Naive thymus-derived CD4-positive, alpha-beta T cell (primary cell): ENCODE measurements at regions not wholly inside any gene's neighbourhood (a gene's known extent, or its start where the extent isn't known, plus 50 kb on each side); places are given as distances from the start of the nearest gene placed in this dataset.
A peak's percentile ranks its signal among the peaks of the same experiment; 100 is the strongest.

Source experiments
- ATAC-seq: fragments of 150-1000 bp; cut with Tn5 transposase; 2 replicates; pipeline ENCODE4 v1.10.0; 2021; ENCODE audit warnings: mild to moderate bottlenecking, moderate library complexity
- CTCF ChIA-PET: fragments of 350-600 bp; sonication (Branson Sonifier 250); formaldehyde crosslinking; loops from one replicate; lab custom pipeline; 2021; ENCODE audit warnings: antibody characterized with exemption; lab: Charles Lee
- POLR2A ChIA-PET: fragments of 350-600 bp; sonication (Branson Sonifier 250); formaldehyde crosslinking; loops from one replicate; lab custom pipeline; 2021; ENCODE audit warnings: antibody characterized with exemption, inconsistent platforms; lab: Charles Lee
- DNase-seq, 9 donors: peaks; one replicate each; pipeline versions ENCODE4 v3.0.0 to v3.0.0-alpha.2; 2020 to 2022; ENCODE audit warnings: mixed read lengths in 1 of 9
- H3K27ac ChIP-seq: one replicate; pipeline ENCODE4 v1.7.0; 2013; ENCODE audit warnings: mild to moderate bottlenecking, low read depth, low read length, moderate library complexity
- H3K27me3 ChIP-seq, 2 donors: one replicate each; pipeline ENCODE4 v1.7.0; 2013; ENCODE audit warnings: low read length in 2 of 2, mild to moderate bottlenecking in 2 of 2, moderate library complexity in 2 of 2; ENCODE audit not compliant: control insufficient read depth in 2 of 2, insufficient read depth in 2 of 2
- H3K36me3 ChIP-seq, 3 experiments: 1 replicate in 2 of 3; 2 replicates in 1 of 3; pipeline ENCODE4 v1.7.0; 2013; ENCODE audit warnings: low read length in 3 of 3, mild to moderate bottlenecking in 3 of 3, moderate library complexity in 1 of 3; ENCODE audit not compliant: insufficient read depth in 3 of 3, control insufficient read depth in 2 of 3
- H3K4me1 ChIP-seq, 2 donors: one replicate each; pipeline ENCODE4 v1.7.0; 2013; ENCODE audit warnings: low read length in 2 of 2, mild to moderate bottlenecking in 2 of 2, moderate library complexity in 1 of 2; ENCODE audit not compliant: control insufficient read depth in 2 of 2, insufficient read depth in 2 of 2
- H3K4me3 ChIP-seq: 2 replicates; pipeline ENCODE4 v1.7.0; 2013; ENCODE audit warnings: mild to moderate bottlenecking, low read length
- H3K9me3 ChIP-seq, 3 experiments: 1 replicate in 2 of 3; 2 replicates in 1 of 3; pipeline ENCODE4 v1.7.0; 2013; ENCODE audit warnings: low read length in 3 of 3; ENCODE audit not compliant: control insufficient read depth in 2 of 3
- H3K27ac Mint-ChIP-seq, 9 donors: one replicate each; pipeline ENCODE4 v1.8.0; 2020 to 2022; ENCODE audit warnings: mixed read lengths in 9 of 9, mild to moderate bottlenecking in 8 of 9, moderate library complexity in 5 of 9, inconsistent platforms in 2 of 9
- H3K27me3 Mint-ChIP-seq, 5 donors: one replicate each; pipeline ENCODE4 v1.8.0; 2021 to 2022; ENCODE audit warnings: mixed read lengths in 5 of 5, mild to moderate bottlenecking in 1 of 5
- H3K36me3 Mint-ChIP-seq, 5 donors: one replicate each; pipeline ENCODE4 v1.8.0; 2020 to 2022; ENCODE audit warnings: mixed read lengths in 5 of 5, mild to moderate bottlenecking in 3 of 5, inconsistent platforms in 1 of 5
- H3K4me1 Mint-ChIP-seq, 7 donors: one replicate each; pipeline ENCODE4 v1.8.0; 2020 to 2022; ENCODE audit warnings: mixed read lengths in 7 of 7, mild to moderate bottlenecking in 3 of 7, inconsistent platforms in 1 of 7
- H3K4me3 Mint-ChIP-seq, 10 donors: one replicate each; pipeline ENCODE4 v1.8.0; 2020 to 2022; ENCODE audit warnings: mild to moderate bottlenecking in 10 of 10, mixed read lengths in 10 of 10, moderate library complexity in 6 of 10, inconsistent platforms in 2 of 10
- H3K9me3 Mint-ChIP-seq, 11 donors: one replicate each; pipeline ENCODE4 v1.8.0; 2020 to 2022; ENCODE audit warnings: mixed read lengths in 11 of 11, mild to moderate bottlenecking in 4 of 11, inconsistent platforms in 1 of 11, moderate library complexity in 1 of 11
- intact Hi-C, 2 donors: fragments of 100-400 bp; cut with micrococcal nuclease; formaldehyde crosslinking; loops; one replicate each; pipeline ENCODE4 v1.15.1; 2023

GRCh38 chrX:9164086-9164485, 130.2 kb upstream of the FAM9B start:
- ChIA-PET CTCF (no interaction called here), POLR2A (no interaction called here)
- Mint-ChIP-seq H3K36me3 (peaks cover 0 to 13% (median 3%) of the 10 kb centered on the region in 5 donors), H3K4me1 (peaks cover 0 to 39% (median 16%) of the 10 kb centered on the region in 7 donors), H3K4me3 (no peak overlapping the region), H3K27me3 (no peaks in the 10 kb centered on the region), H3K27ac (peak overlapping the region in 3 of 9 donors; percentile 17 to 86 (median 74)), H3K9me3 (peaks cover 0 to 28% (median 4%) of the 10 kb centered on the region in 11 donors)
- peaks cover 0 to 3% of the 10 kb centered on the region in 2 donors for H3K4me1 ChIP-seq
- no peak overlapping the region for H3K4me3 ChIP-seq
- ATAC-seq (no peak), DNase-seq (no peak)
- no peaks in the 10 kb centered on the region for H3K9me3 ChIP-seq
- H3K36me3 ChIP-seq = no peaks in the 10 kb centered on the region
- no peak overlapping the region for H3K27ac ChIP-seq
- H3K27me3 ChIP-seq = no peaks in the 10 kb centered on the region
- intact Hi-C loops = loop anchor here in 1 of 2 donors (10.0 kb wide), 2 partner anchors 301 to 511 kb away; partner anchors contain the start of gene TBL1X

GRCh38 chrX:9164533-9165426, 130.9 kb upstream of the FAM9B start:
- CTCF ChIA-PET = no interaction called here
- peaks cover 0 to 3% of the 10 kb centered on the region in 2 donors for H3K4me1 ChIP-seq
- Mint-ChIP-seq H3K4me1 (peaks cover 0 to 39% (median 16%) of the 10 kb centered on the region in 7 donors), H3K27me3 (no peaks in the 10 kb centered on the region), H3K9me3 (peaks cover 0 to 28% (median 4%) of the 10 kb centered on the region in 11 donors), H3K4me3 (peak overlapping the region in 5 of 10 donors; percentile 10 to 58 (median 24)), H3K27ac (peak overlapping the region in 7 of 9 donors; percentile 17 to 86 (median 72)), H3K36me3 (peaks cover 0 to 13% (median 3%) of the 10 kb centered on the region in 5 donors)
- DNase-seq (no peak), ATAC-seq (no peak)
- POLR2A ChIA-PET = no interaction called here
- H3K27ac ChIP-seq = no peak overlapping the region
- H3K36me3 ChIP-seq = no peaks in the 10 kb centered on the region
- no peaks in the 10 kb centered on the region for H3K27me3 ChIP-seq
- intact Hi-C loops = loop anchor here (5.0 to 10.0 kb wide), 3 partner anchors 178 to 510 kb away; partner anchors contain the start of gene TBL1X (in 1 of the 2)
- no peaks in the 10 kb centered on the region for H3K9me3 ChIP-seq
- no peak overlapping the region for H3K4me3 ChIP-seq

- Histone ChIP-seq H3K27ac (no peak overlapping the region), H3K4me3 (no peak overlapping the region), H3K9me3 (no peaks in the 10 kb centered on the region), H3K36me3 (no peaks in the 10 kb centered on the region), H3K27me3 (no peaks in the 10 kb centered on the region), H3K4me1 (peaks cover 0 to 3% of the 10 kb centered on the region in 2 donors)
- peak overlapping the region in 1 of 9 donors; percentile 56 for H3K27ac Mint-ChIP-seq
- POLR2A ChIA-PET = no interaction called here
- H3K9me3 Mint-ChIP-seq = peaks cover 0 to 28% (median 4%) of the 10 kb centered on the region in 11 donors
- CTCF ChIA-PET = no interaction called here
- no peak for DNase-seq
- H3K27me3 Mint-ChIP-seq = no peaks in the 10 kb centered on the region
- H3K4me1 Mint-ChIP-seq = peaks cover 0 to 31% (median 16%) of the 10 kb centered on the region in 7 donors
- H3K36me3 Mint-ChIP-seq = peaks cover 0 to 7% (median 3%) of the 10 kb centered on the region in 5 donors
- intact Hi-C loops = loop anchor here (1.0 to 10.0 kb wide), 6 partner anchors 14 to 508 kb away; partner anchors contain the start of gene TBL1X (in 1 of the 2)
- no peak for ATAC-seq
- no peak overlapping the region for H3K4me3 Mint-ChIP-seq
Observed at GRCh38 chrX:9166584-9166944, 132.6 kb upstream of the FAM9B start.

- intact Hi-C loops = no loop called here
- Histone ChIP-seq H3K4me3 (no peak overlapping the region), H3K9me3 (no peaks in the 10 kb centered on the region), H3K27me3 (no peaks in the 10 kb centered on the region), H3K36me3 (no peaks in the 10 kb centered on the region), H3K27ac (no peak overlapping the region), H3K4me1 (no peaks in the 10 kb centered on the region)
- ATAC-seq = no peak
- DNase-seq = no peak
- POLR2A ChIA-PET = no interaction called here
- H3K36me3 Mint-ChIP-seq = peaks cover 0 to 5% (median 3%) of the 10 kb centered on the region in 5 donors
- H3K27ac Mint-ChIP-seq = peak overlapping the region in 1 of 9 donors; percentile 33
- H3K27me3 Mint-ChIP-seq = no peaks in the 10 kb centered on the region
- no peaks in the 10 kb centered on the region for H3K4me1 Mint-ChIP-seq
- H3K9me3 Mint-ChIP-seq = peaks cover 0 to 24% (median 2%) of the 10 kb centered on the region in 11 donors
- CTCF ChIA-PET = no interaction called here
- no peak overlapping the region for H3K4me3 Mint-ChIP-seq
Observed at GRCh38 chrX:9171841-9172463, 138.0 kb upstream of the FAM9B start.

- no peaks in the 10 kb centered on the region for H3K4me1 ChIP-seq
Observed at GRCh38 chrX:9172464-9172850, 138.5 kb upstream of the FAM9B start.

GRCh38 chrX:9180623-9181022, 146.7 kb upstream of the FAM9B start:
- intact Hi-C loops = no loop called here
- H3K4me1 ChIP-seq = no peaks in the 10 kb centered on the region
- Mint-ChIP-seq H3K4me1 (no peaks in the 10 kb centered on the region), H3K4me3 (no peak overlapping the region), H3K27ac (no peak overlapping the region), H3K36me3 (no peaks in the 10 kb centered on the region), H3K9me3 (peaks cover 0 to 10% (median 2%) of the 10 kb centered on the region in 11 donors), H3K27me3 (no peaks in the 10 kb centered on the region)
- H3K27me3 ChIP-seq = no peaks in the 10 kb centered on the region
- H3K27ac ChIP-seq = no peak overlapping the region
- DNase-seq (no peak), ATAC-seq (no peak)
- POLR2A ChIA-PET = interaction anchor here (1.2 kb wide), 1 partner anchor 182 kb away, joined by 3 read pairs; no protein-coding TSS in a partner anchor
- H3K9me3 ChIP-seq = no peaks in the 10 kb centered on the region
- H3K4me3 ChIP-seq = no peak overlapping the region
- no peaks in the 10 kb centered on the region for H3K36me3 ChIP-seq
- CTCF ChIA-PET = interaction anchor here (0.6 kb wide), 1 partner anchor 821 kb away, joined by 4 read pairs; no protein-coding TSS in a partner anchor

More at GRCh38 chrX:9172464-9172850, 138.5 kb upstream of the FAM9B start:
- no peaks in the 10 kb centered on the region for H3K36me3 ChIP-seq
- H3K4me1 Mint-ChIP-seq = no peaks in the 10 kb centered on the region
- no peaks in the 10 kb centered on the region for H3K27me3 ChIP-seq
- H3K36me3 Mint-ChIP-seq = peaks cover 0 to 4% (median 3%) of the 10 kb centered on the region in 5 donors
- intact Hi-C loops = no loop called here
- peak overlapping the region in 1 of 9 donors; percentile 51 for H3K27ac Mint-ChIP-seq
- no peak for DNase-seq
- ChIA-PET POLR2A (no interaction called here), CTCF (no interaction called here)
- H3K27me3 Mint-ChIP-seq = no peaks in the 10 kb centered on the region
- no peak for ATAC-seq
- H3K4me3 Mint-ChIP-seq = no peak overlapping the region
- no peak overlapping the region for H3K4me3 ChIP-seq
- no peaks in the 10 kb centered on the region for H3K9me3 ChIP-seq
- peaks cover 0 to 19% (median 2%) of the 10 kb centered on the region in 11 donors for H3K9me3 Mint-ChIP-seq
- H3K27ac ChIP-seq = no peak overlapping the region
